AG04449 (cell line): ENCODE measurements at regions not wholly inside any gene's neighbourhood (a gene's known extent, or its start where the extent isn't known, plus 50 kb on each side); places are given as distances from the start of the nearest gene placed in this dataset.

Experiments used
- CTCF ChIA-PET: fragments of 350-600 bp; formaldehyde crosslinking; extraction: SDS; loops from one replicate; lab custom pipeline; 2021; ENCODE audit warnings: antibody characterized with exemption; lab: Yijun Ruan, JAX
- POLR2A ChIA-PET: fragments of 400-600, 350-600 bp; formaldehyde crosslinking; extraction: SDS; loops from one replicate; lab custom pipeline; 2020; ENCODE audit warnings: antibody characterized with exemption, inconsistent platforms; lab: Yijun Ruan, JAX
- DNase-seq: peaks from one replicate; pipeline ENCODE4 v3.0.0-alpha.2; 2010; ENCODE audit warnings: low read depth, low spot score
- H3K4me3 ChIP-seq: 2 replicates; pipeline ENCODE4 v1.5.1; 2011; ENCODE audit warnings: low read depth, mild to moderate bottlenecking, control low read depth, low read length
- TF ChIP-seq, protein P1 (sequence below): IDR thresholded peaks from one replicate; pipeline ENCODE4 v1.5.1; 2011; ENCODE audit warnings: mild to moderate bottlenecking, moderate library complexity, low read length, control low read depth, inconsistent platforms; ENCODE audit not compliant: insufficient read depth; ENCODE audit errors: missing control alignments

DNA sequence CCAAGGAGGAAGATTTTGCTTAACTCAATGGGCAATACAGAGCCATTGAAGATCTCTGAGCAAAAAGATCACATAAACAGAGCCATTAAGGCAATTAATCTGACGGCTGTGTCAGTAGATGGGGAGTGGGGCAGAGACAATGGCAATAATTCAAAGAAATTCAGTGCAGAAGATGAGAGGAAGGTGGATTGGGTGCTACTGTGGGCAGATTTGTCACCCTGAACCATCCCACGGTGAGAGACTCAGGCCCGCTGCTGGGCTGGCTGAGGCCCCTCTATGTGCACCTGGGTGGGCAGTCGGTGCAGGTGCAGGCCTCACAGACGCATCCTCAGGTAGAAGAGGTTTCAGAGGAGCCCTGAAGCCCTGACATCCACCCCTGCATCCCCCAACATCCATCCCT, 458.6 kb downstream of the EIPR1 start:
- no peak for DNase-seq
- ChIA-PET CTCF (no interaction called here), POLR2A (no interaction called here)
- TF ChIP-seq, protein P1, sequence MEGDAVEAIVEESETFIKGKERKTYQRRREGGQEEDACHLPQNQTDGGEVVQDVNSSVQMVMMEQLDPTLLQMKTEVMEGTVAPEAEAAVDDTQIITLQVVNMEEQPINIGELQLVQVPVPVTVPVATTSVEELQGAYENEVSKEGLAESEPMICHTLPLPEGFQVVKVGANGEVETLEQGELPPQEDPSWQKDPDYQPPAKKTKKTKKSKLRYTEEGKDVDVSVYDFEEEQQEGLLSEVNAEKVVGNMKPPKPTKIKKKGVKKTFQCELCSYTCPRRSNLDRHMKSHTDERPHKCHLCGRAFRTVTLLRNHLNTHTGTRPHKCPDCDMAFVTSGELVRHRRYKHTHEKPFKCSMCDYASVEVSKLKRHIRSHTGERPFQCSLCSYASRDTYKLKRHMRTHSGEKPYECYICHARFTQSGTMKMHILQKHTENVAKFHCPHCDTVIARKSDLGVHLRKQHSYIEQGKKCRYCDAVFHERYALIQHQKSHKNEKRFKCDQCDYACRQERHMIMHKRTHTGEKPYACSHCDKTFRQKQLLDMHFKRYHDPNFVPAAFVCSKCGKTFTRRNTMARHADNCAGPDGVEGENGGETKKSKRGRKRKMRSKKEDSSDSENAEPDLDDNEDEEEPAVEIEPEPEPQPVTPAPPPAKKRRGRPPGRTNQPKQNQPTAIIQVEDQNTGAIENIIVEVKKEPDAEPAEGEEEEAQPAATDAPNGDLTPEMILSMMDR = no peak
- no peak overlapping the region for H3K4me3 ChIP-seq

GRCh38 chr2:2916621-2917020, 461.0 kb downstream of the EIPR1 start:
- CTCF ChIA-PET = no interaction called here
- POLR2A ChIA-PET = no interaction called here
- TF ChIP-seq, protein P1 = no peak
- no peak for DNase-seq
- no peak overlapping the region for H3K4me3 ChIP-seq

DNA sequence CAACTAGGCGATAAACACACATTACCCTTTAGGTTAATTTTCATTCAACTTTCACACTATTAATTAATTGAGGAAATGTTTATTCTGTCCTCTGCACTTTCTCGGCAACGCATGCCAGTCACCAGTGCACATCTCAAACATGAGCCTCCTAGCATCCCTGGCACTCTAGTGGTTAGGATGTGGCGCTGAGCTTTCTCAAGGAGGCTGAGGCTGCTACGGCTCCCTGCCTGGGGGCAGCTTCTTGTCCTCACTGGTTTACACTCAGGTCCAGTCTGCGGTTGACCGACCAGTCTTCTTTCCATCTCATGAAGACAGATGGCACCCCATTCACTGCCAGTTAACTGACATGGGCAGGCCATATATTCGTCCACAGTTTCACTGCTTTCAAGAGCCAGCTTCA, 463.4 kb downstream of the EIPR1 start:
- CTCF ChIA-PET = no interaction called here
- TF ChIP-seq, protein P1 = no peak

GRCh38 chr2:2913601-2914120, 464.0 kb downstream of the EIPR1 start:
- no peak overlapping the region for H3K4me3 ChIP-seq
- CTCF ChIA-PET = no interaction called here
- TF ChIP-seq, protein P1 = no peak
- no peak for DNase-seq
- POLR2A ChIA-PET = no interaction called here

More for the DNA sequence above, 463.4 kb downstream of the EIPR1 start:
- no peak for DNase-seq
- POLR2A ChIA-PET = no interaction called here
- H3K4me3 ChIP-seq = no peak overlapping the region

DNA sequence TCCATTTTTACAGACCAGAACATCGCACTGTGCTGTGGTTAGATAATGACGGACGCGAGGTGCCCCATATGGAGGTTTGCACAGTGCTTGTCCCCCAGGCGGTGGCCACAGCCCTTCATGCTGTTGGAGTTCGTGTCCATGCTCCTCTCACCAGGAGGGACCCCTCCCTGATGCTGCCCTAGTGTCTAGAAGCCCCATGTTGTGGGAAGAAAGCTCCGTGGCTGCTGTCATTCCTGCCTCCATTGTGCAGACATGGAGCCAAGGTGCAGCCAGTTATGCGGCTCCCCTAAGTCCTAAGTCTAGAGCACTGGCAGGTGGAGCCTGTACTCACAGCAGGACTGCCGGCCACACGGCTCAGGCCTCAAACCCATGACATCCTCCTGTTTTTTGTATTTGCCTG, 464.9 kb downstream of the EIPR1 start:
- no peak overlapping the region for H3K4me3 ChIP-seq
- ChIA-PET CTCF (no interaction called here), POLR2A (no interaction called here)
- TF ChIP-seq, protein P1 = no peak
- DNase-seq = no peak

- no peak overlapping the region for H3K4me3 ChIP-seq
- ChIA-PET CTCF (no interaction called here), POLR2A (no interaction called here)
- DNase-seq = no peak
- TF ChIP-seq, protein P1 = no peak
These were observed 465.3 kb downstream of the EIPR1 start for GRCh38 chr2:2912293-2912692.
